Subcutaneous abdominal adipose tissue (tissue), 5 donors: ENCODE measurements at regions not wholly inside any gene's neighbourhood (a gene's known extent, or its start where the extent isn't known, plus 50 kb on each side); places are given as distances from the start of the nearest gene placed in this dataset.
"Not testable (repeated sequence)": the region's sequence is repeated elsewhere in the genome, so short reads cannot be mapped to it uniquely, and the experiment has no call there.

ENCODE experiments used
- H3K27ac ChIP-seq: one replicate; pipeline ENCODE4 v1.7.0; 2013; ENCODE audit warnings: low read depth, mild to moderate bottlenecking, inconsistent platforms, low read length, moderate library complexity
- H3K27me3 ChIP-seq, 5 donors: one replicate each; pipeline ENCODE4 v1.7.0; 2013; ENCODE audit warnings: low read length in 5 of 5, inconsistent platforms in 1 of 5; ENCODE audit not compliant: control insufficient read depth in 5 of 5, insufficient read depth in 4 of 5
- H3K36me3 ChIP-seq, 5 donors: one replicate each; pipeline ENCODE4 v1.7.0; 2013; ENCODE audit warnings: low read length in 5 of 5; ENCODE audit not compliant: control insufficient read depth in 5 of 5, insufficient read depth in 5 of 5
- H3K4me1 ChIP-seq, 5 donors: one replicate each; pipeline ENCODE4 v1.7.0; 2013; ENCODE audit warnings: low read length in 5 of 5, mild to moderate bottlenecking in 3 of 5, moderate library complexity in 1 of 5; ENCODE audit not compliant: control insufficient read depth in 5 of 5, insufficient read depth in 5 of 5
- H3K4me3 ChIP-seq, 5 donors: one replicate each; pipeline ENCODE4 v1.7.0; 2013; ENCODE audit warnings: low read length in 5 of 5, low read depth in 1 of 5
- H3K9ac ChIP-seq, 5 donors: one replicate each; pipeline ENCODE4 v1.7.0; 2013; ENCODE audit warnings: low read length in 5 of 5, mild to moderate bottlenecking in 4 of 5, moderate library complexity in 3 of 5
- H3K9me3 ChIP-seq, 5 donors: one replicate each; pipeline ENCODE4 v1.7.0; 2013; ENCODE audit warnings: low read length in 5 of 5; ENCODE audit not compliant: control insufficient read depth in 5 of 5
- donor health status: healthy.
- donor health status: healthy.
- donor health status: healthy.
- donor health status: healthy.
- donor health status: healthy.

- Histone ChIP-seq H3K27me3 (no peaks in the 10 kb centered on the region), H3K4me3 (no peak overlapping the region), H3K4me1 (peaks cover 0 to 10% (median 5%) of the 10 kb centered on the region in 5 donors)
These were observed 52.0 kb upstream of the FYN start for GRCh38 chr6:111925296-111925695.

GRCh38 chr6:111926731-111927302 lies 53.6 kb upstream of the FYN start:
- H3K27me3 ChIP-seq = no peaks in the 10 kb centered on the region
- H3K4me1 ChIP-seq = peaks cover 0 to 10% (median 5%) of the 10 kb centered on the region in 5 donors
- no peaks in the 10 kb centered on the region for H3K36me3 ChIP-seq
- H3K9ac ChIP-seq = no peak overlapping the region
- no peak overlapping the region for H3K27ac ChIP-seq
- no peaks in the 10 kb centered on the region for H3K9me3 ChIP-seq
- H3K4me3 ChIP-seq = no peak overlapping the region

More at GRCh38 chr6:111925296-111925695, 52.0 kb upstream of the FYN start:
- no peak overlapping the region for H3K27ac ChIP-seq
- H3K9ac ChIP-seq = no peak overlapping the region
- H3K9me3 ChIP-seq = no peaks in the 10 kb centered on the region
- no peaks in the 10 kb centered on the region for H3K36me3 ChIP-seq

GRCh38 chr6:111927321-111927720 lies 54.1 kb upstream of the FYN start:
- H3K9ac ChIP-seq = no peak overlapping the region
- H3K27me3 ChIP-seq = no peaks in the 10 kb centered on the region
- peaks cover 0 to 2% (median 0%) of the 10 kb centered on the region in 5 donors for H3K9me3 ChIP-seq
- no peaks in the 10 kb centered on the region for H3K36me3 ChIP-seq
- H3K4me1 ChIP-seq = peaks cover 0 to 10% (median 5%) of the 10 kb centered on the region in 5 donors
- no peak overlapping the region for H3K27ac ChIP-seq
- no peak overlapping the region for H3K4me3 ChIP-seq

GRCh38 chr6:111928139-111928538 lies 54.9 kb upstream of the FYN start:
- Histone ChIP-seq H3K9ac (no peak overlapping the region), H3K4me1 (peaks cover 0 to 2% (median under 1%) of the 10 kb centered on the region in 5 donors)

GRCh38 chr6:111934611-111935010 lies 61.4 kb upstream of the FYN start:
- not testable (repeated sequence) for H3K4me3 ChIP-seq, H3K27me3 ChIP-seq, H3K4me1 ChIP-seq, H3K9ac ChIP-seq, H3K36me3 ChIP-seq, H3K9me3 ChIP-seq, H3K27ac ChIP-seq

More at GRCh38 chr6:111928139-111928538, 54.9 kb upstream of the FYN start:
- Histone ChIP-seq H3K27me3 (no peaks in the 10 kb centered on the region), H3K4me3 (no peak overlapping the region), H3K36me3 (no peaks in the 10 kb centered on the region), H3K9me3 (peaks cover 0 to 3% (median 0%) of the 10 kb centered on the region in 5 donors), H3K27ac (no peak overlapping the region)

GRCh38 chr6:111936718-111937117 lies 63.5 kb upstream of the FYN start:
- no peak overlapping the region for H3K27ac ChIP-seq
- H3K36me3 ChIP-seq = no peaks in the 10 kb centered on the region
- H3K4me3 ChIP-seq = no peak overlapping the region
- H3K9ac ChIP-seq = no peak overlapping the region
- peaks cover 0 to 5% (median 0%) of the 10 kb centered on the region in 5 donors for H3K9me3 ChIP-seq
- H3K4me1 ChIP-seq = no peaks in the 10 kb centered on the region
- no peaks in the 10 kb centered on the region for H3K27me3 ChIP-seq

- Histone ChIP-seq H3K27ac (no peak overlapping the region), H3K4me1 (peaks cover 0 to 14% (median 2%) of the 10 kb centered on the region in 5 donors), H3K36me3 (no peaks in the 10 kb centered on the region), H3K4me3 (no peak overlapping the region), H3K9ac (no peak overlapping the region), H3K9me3 (peaks cover 0 to 4% (median 0%) of the 10 kb centered on the region in 5 donors), H3K27me3 (no peaks in the 10 kb centered on the region)
These were observed 65.5 kb upstream of the FYN start for GRCh38 chr6:111938710-111939109.

- Histone ChIP-seq H3K4me1 (peaks cover 0 to 20% (median 5%) of the 10 kb centered on the region in 5 donors), H3K27ac (no peak overlapping the region), H3K27me3 (no peaks in the 10 kb centered on the region), H3K9ac (no peak overlapping the region), H3K36me3 (no peaks in the 10 kb centered on the region), H3K9me3 (peaks cover 0 to 4% (median 0%) of the 10 kb centered on the region in 5 donors), H3K4me3 (no peak overlapping the region)
These were observed 66.7 kb upstream of the FYN start for GRCh38 chr6:111939902-111940301.

GRCh38 chr6:111940801-111941200 lies 67.5 kb upstream of the FYN start:
- Histone ChIP-seq H3K36me3 (no peaks in the 10 kb centered on the region), H3K4me3 (no peak overlapping the region), H3K9ac (no peak overlapping the region), H3K9me3 (peaks cover 0 to 4% (median 0%) of the 10 kb centered on the region in 5 donors), H3K27ac (no peak overlapping the region), H3K4me1 (peaks cover 0 to 20% (median 5%) of the 10 kb centered on the region in 5 donors), H3K27me3 (no peaks in the 10 kb centered on the region)

- Histone ChIP-seq H3K9me3 (peaks cover 0 to 4% (median 0%) of the 10 kb centered on the region in 5 donors), H3K4me3 (no peak overlapping the region), H3K27ac (no peak overlapping the region), H3K27me3 (no peaks in the 10 kb centered on the region), H3K9ac (no peak overlapping the region), H3K36me3 (no peaks in the 10 kb centered on the region), H3K4me1 (peaks cover 0 to 23% (median 5%) of the 10 kb centered on the region in 5 donors)
These were observed 68.6 kb upstream of the FYN start for GRCh38 chr6:111941686-111942330.
